ENCODE measurements at regions not wholly inside any gene's neighbourhood (a gene's known extent, or its start where the extent isn't known, plus 50 kb on each side); places are given as distances from the start of the nearest gene placed in this dataset.

DNA sequence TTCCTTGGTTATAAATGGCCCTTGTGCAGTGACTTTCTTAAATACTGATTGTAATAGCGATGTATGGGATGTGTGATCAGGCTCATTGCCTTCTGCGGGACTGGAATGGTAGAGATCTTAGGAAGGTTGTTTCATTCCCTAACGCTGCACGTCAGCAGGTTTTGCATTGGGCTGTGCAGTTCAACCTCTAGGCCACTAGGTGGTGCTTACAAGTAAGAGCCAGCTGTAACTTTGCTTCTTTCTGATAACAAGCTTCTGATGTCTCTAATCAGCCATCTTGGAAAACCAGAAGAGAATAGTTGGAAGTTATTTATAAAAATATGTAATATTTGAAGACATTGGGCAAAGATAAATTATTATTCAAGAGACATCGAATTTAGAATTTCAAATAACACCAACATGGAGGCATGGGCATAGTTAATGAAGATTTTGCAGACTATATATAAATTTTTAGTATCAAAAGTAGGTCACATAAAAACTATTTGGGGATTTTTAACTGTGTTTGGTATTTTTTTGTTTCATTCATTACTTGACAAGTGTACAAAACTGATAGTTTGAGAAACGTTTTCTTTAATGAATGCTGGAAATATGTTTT, 339.7 kb upstream of the PCDH7 start:
- Histone ChIP-seq H3K27ac (no peak overlapping the region), H3K36me3 (no peaks in the 10 kb centered on the region), H3K4me1 (no peaks in the 10 kb centered on the region), H3K4me3 (no peak overlapping the region), H3K9me3 (peaks cover 0 to 4% (median 0%) of the 10 kb centered on the region in 4 donors), H3K27me3 (no peaks in the 10 kb centered on the region)
- whole genome bisulfite sequencing, 5 donors = 38 to 59% (median 52%) methylated on average over 6 of the region's 6 CpGs
- intact Hi-C loops (cut with DNase I; ENCODE audit: low total_unique reads) = no loop called here
- DNase-seq = peak; percentile 38 to 44
- TF ChIP-seq CTCF (IDR thresholded peaks at IDR 0.05) = peak in 5 of 7 experiments; percentile 19 to 67 (median 58)
- TF ChIP-seq POLR2A (IDR thresholded peaks at IDR 0.05) = no peak
- no peak for TF ChIP-seq POLR2AphosphoS5 (IDR thresholded peaks at IDR 0.05)

- WGBS, 5 donors = 71 to 80% (median 74%) methylated on average over 2 of the region's 2 CpGs
- DNase-seq = no peak
- Histone ChIP-seq H3K36me3 (no peaks in the 10 kb centered on the region), H3K4me3 (no peak overlapping the region), H3K9me3 (no peaks in the 10 kb centered on the region), H3K27me3 (no peaks in the 10 kb centered on the region), H3K27ac (no peak overlapping the region), H3K4me1 (no peaks in the 10 kb centered on the region)
- intact Hi-C loops (cut with DNase I; ENCODE audit: low total_unique reads) = no loop called here
- no peak for TF ChIP-seq CTCF (IDR thresholded peaks at IDR 0.05)
- TF ChIP-seq EP300 (IDR thresholded peaks at IDR 0.05) = no peak
- TF ChIP-seq POLR2A (IDR thresholded peaks at IDR 0.05) = no peak
- no peak for TF ChIP-seq POLR2AphosphoS5 (IDR thresholded peaks at IDR 0.05)
Observed at GRCh38 chr4:30385650-30386049, 334.5 kb upstream of the PCDH7 start.

GRCh38 chr4:30386266-30386895, 333.8 kb upstream of the PCDH7 start:
- H3K4me3 ChIP-seq = no peak overlapping the region
- H3K4me1 ChIP-seq = no peaks in the 10 kb centered on the region
- intact Hi-C loops (cut with DNase I; ENCODE audit: low total_unique reads) = no loop called here
- TF ChIP-seq POLR2AphosphoS5 (IDR thresholded peaks at IDR 0.05) (no peak), POLR2A (IDR thresholded peaks at IDR 0.05) (no peak), CTCF (IDR thresholded peaks at IDR 0.05) (no peak), EP300 (IDR thresholded peaks at IDR 0.05) (no peak)
- DNase-seq = no peak
- no peaks in the 10 kb centered on the region for H3K9me3 ChIP-seq
- no peaks in the 10 kb centered on the region for H3K36me3 ChIP-seq
- H3K27me3 ChIP-seq = no peaks in the 10 kb centered on the region
- 85 to 93% (median 88%) methylated on average over 4 of the region's 4 CpGs for WGBS, 5 donors
- no peak overlapping the region for H3K27ac ChIP-seq

GRCh38 chr4:30395902-30396301, 324.3 kb upstream of the PCDH7 start:
- no peaks in the 10 kb centered on the region for H3K4me1 ChIP-seq
- no peaks in the 10 kb centered on the region for H3K27me3 ChIP-seq
- 32 to 48% (median 46%) methylated on average over 2 of the region's 2 CpGs for WGBS, 5 donors
- no peak for DNase-seq
- H3K4me3 ChIP-seq = no peak overlapping the region
- intact Hi-C loops (cut with DNase I; ENCODE audit: low total_unique reads) = no loop called here
- TF ChIP-seq POLR2AphosphoS5 (IDR thresholded peaks at IDR 0.05) (no peak), EP300 (IDR thresholded peaks at IDR 0.05) (no peak), POLR2A (IDR thresholded peaks at IDR 0.05) (no peak), CTCF (IDR thresholded peaks at IDR 0.05) (no peak)
- peaks cover 0 to 13% (median 0%) of the 10 kb centered on the region in 4 donors for H3K9me3 ChIP-seq
- no peaks in the 10 kb centered on the region for H3K36me3 ChIP-seq
- no peak overlapping the region for H3K27ac ChIP-seq
